IMR-90 (cell line): ENCODE measurements at regions not wholly inside any gene's neighbourhood (a gene's known extent, or its start where the extent isn't known, plus 50 kb on each side); places are given as distances from the start of the nearest gene placed in this dataset.

ENCODE experiments used
- ATAC-seq: fragments of 200-7000 bp; cut with Tn5 transposase; 2 replicates; pipeline ENCODE4 v1.9.1; 2020; ENCODE audit warnings: low read depth, mild to moderate bottlenecking, moderate library complexity
- BruUV-seq: library from RNA; stranded (reverse); fragments of 400-500 nt; replicated peaks from 2 replicates; lab custom pipeline; 2021; lab: Mats Ljungman, UMichigan
- CTCF ChIA-PET: fragments of 300-600 bp; formaldehyde crosslinking; extraction: SDS; loops from one replicate; lab custom pipeline; 2021; ENCODE audit warnings: antibody characterized with exemption; lab: Yijun Ruan, JAX
- POLR2A ChIA-PET: fragments of 300-600 bp; sonication (Branson Sonifier 250); formaldehyde crosslinking; loops from one replicate; lab custom pipeline; 2022; ENCODE audit warnings: antibody characterized with exemption; ENCODE audit not compliant: unreplicated experiment; lab: Charles Lee
- DNase-seq: peaks from one replicate; pipeline ENCODE4 v3.0.0; 2013
- H2AFZ ChIP-seq: replicated peaks from 2 replicates; pipeline ENCODE3; 2013; ENCODE audit warnings: low read length, mild to moderate bottlenecking; ENCODE audit not compliant: poor library complexity
- H2AK5ac ChIP-seq: 2 replicates; pipeline ENCODE4 v1.6.1; 2013; ENCODE audit warnings: low read depth, low read length, inconsistent platforms
- H2AK9ac ChIP-seq: replicated peaks from 2 replicates; pipeline ENCODE3; 2013; ENCODE audit warnings: mild to moderate bottlenecking, low read depth, low read length, moderate library complexity; ENCODE audit not compliant: poor library complexity
- H2BK120ac ChIP-seq: 2 replicates; pipeline ENCODE4 v1.6.1; 2013; ENCODE audit warnings: low read depth, low read length, inconsistent platforms
- H2BK15ac ChIP-seq: 3 replicates; pipeline ENCODE4 v1.6.1; 2013; ENCODE audit warnings: low read depth, low read length, inconsistent platforms
- H2BK20ac ChIP-seq: 2 replicates; pipeline ENCODE4 v1.6.1; 2013; ENCODE audit warnings: low read depth, mild to moderate bottlenecking, inconsistent platforms, low read length, moderate library complexity
- H2BK5ac ChIP-seq: 2 replicates; pipeline ENCODE4 v1.6.1; 2013; ENCODE audit warnings: mild to moderate bottlenecking, low read depth, low read length, inconsistent platforms; ENCODE audit not compliant: poor library complexity, severe bottlenecking
- H3K14ac ChIP-seq: replicated peaks from 2 replicates; pipeline ENCODE4 v1.6.1; 2013; ENCODE audit warnings: low read depth, low read length, inconsistent platforms
- H3K18ac ChIP-seq: 2 replicates; pipeline ENCODE4 v1.6.1; 2013; ENCODE audit warnings: low read depth, low read length, control low read depth
- H3K23ac ChIP-seq: 2 replicates; pipeline ENCODE4 v1.6.1; 2013; ENCODE audit warnings: low read depth, low read length, inconsistent platforms
- H3K27ac ChIP-seq: 2 replicates; pipeline ENCODE4 v1.5.1; 2013; ENCODE audit warnings: mild to moderate bottlenecking, control low read depth, low read length; ENCODE audit not compliant: insufficient read depth
- H3K27me3 ChIP-seq: 2 replicates; pipeline ENCODE4 v1.6.1; 2013; ENCODE audit warnings: low read length; ENCODE audit not compliant: control insufficient read depth, insufficient read depth
- H3K36me3 ChIP-seq: 2 replicates; pipeline ENCODE4 v1.6.1; 2013; ENCODE audit warnings: low read length, mixed read lengths; ENCODE audit not compliant: control insufficient read depth, insufficient read depth
- H3K4ac ChIP-seq: 2 replicates; pipeline ENCODE4 v1.6.1; 2013; ENCODE audit warnings: low read depth, low read length, inconsistent platforms
- H3K4me1 ChIP-seq: 2 replicates; pipeline ENCODE4 v1.6.1; 2013; ENCODE audit warnings: low read length, mixed read lengths; ENCODE audit not compliant: control insufficient read depth, insufficient read depth
- H3K4me2 ChIP-seq: 2 replicates; pipeline ENCODE4 v1.6.1; 2013; ENCODE audit warnings: low read depth, mild to moderate bottlenecking, control low read depth, low read length, moderate library complexity
- H3K4me3 ChIP-seq: 2 replicates; pipeline ENCODE4 v1.5.1; 2013; ENCODE audit warnings: low read depth, mild to moderate bottlenecking, control low read depth, low read length, moderate library complexity; ENCODE audit not compliant: insufficient read depth
- H3K56ac ChIP-seq: 2 replicates; pipeline ENCODE4 v1.6.1; 2013; ENCODE audit warnings: low read length, inconsistent platforms; ENCODE audit not compliant: insufficient read depth; ENCODE audit errors: extremely low read depth
- H3K79me1 ChIP-seq, 2 experiments: 2 replicates each; pipeline ENCODE4 v1.6.1; 2013; ENCODE audit warnings: low read length in 2 of 2, inconsistent platforms in 1 of 2, low read depth in 1 of 2
- H3K9ac ChIP-seq: 2 replicates; pipeline ENCODE4 v1.6.1; 2013; ENCODE audit warnings: low read depth, low read length, control low read depth
- H3K9me1 ChIP-seq: 2 replicates; pipeline ENCODE4 v1.6.1; 2013; ENCODE audit warnings: low read length, inconsistent platforms; ENCODE audit not compliant: insufficient read depth
- H3K9me3 ChIP-seq: 2 replicates; pipeline ENCODE4 v1.6.1; 2013; ENCODE audit warnings: low read length; ENCODE audit not compliant: control insufficient read depth, insufficient read depth
- H4K20me1 ChIP-seq: 2 replicates; pipeline ENCODE4 v1.6.1; 2013; ENCODE audit warnings: low read length, inconsistent platforms; ENCODE audit not compliant: insufficient read depth
- H4K5ac ChIP-seq: 2 replicates; pipeline ENCODE4 v1.6.1; 2013; ENCODE audit warnings: mild to moderate bottlenecking, low read depth, low read length, control low read depth
- H4K8ac ChIP-seq, 2 experiments: 2 replicates each; pipeline ENCODE4 v1.6.1; 2013; ENCODE audit warnings: low read depth in 2 of 2, low read length in 2 of 2, control low read depth in 1 of 2, inconsistent platforms in 1 of 2
- H4K91ac ChIP-seq: 2 replicates; pipeline ENCODE4 v1.6.1; 2013; ENCODE audit warnings: low read depth, low read length, inconsistent platforms; ENCODE audit not compliant: insufficient read depth
- BHLHE40 ChIP-seq: fragments of 150-350 bp; IDR thresholded peaks from 2 replicates; pipeline ENCODE4 v1.6.1; 2016; ENCODE audit warnings: mild to moderate bottlenecking, low read depth, low read length
- CEBPB ChIP-seq: IDR thresholded peaks from 2 replicates; pipeline ENCODE4 v1.6.1; 2012; ENCODE audit warnings: low read depth, low read length, improper control_type of control experiment
- CHD1 ChIP-seq: IDR thresholded peaks from 2 replicates; pipeline ENCODE4 v1.6.1; 2012; ENCODE audit warnings: low read depth, low read length, improper control_type of control experiment
- CTCF ChIP-seq: conservative IDR thresholded peaks from 2 replicates; pipeline ENCODE4 v1.5.1; 2012; ENCODE audit warnings: mild to moderate bottlenecking, low read depth, low read length, improper control_type of control experiment
- ELK1 ChIP-seq: fragments of 150-350 bp; IDR thresholded peaks from 2 replicates; pipeline ENCODE4 v1.6.1; 2016; ENCODE audit warnings: low read depth, mild to moderate bottlenecking, low read length, moderate library complexity, borderline replicate concordance
- FOS ChIP-seq: fragments of 150-350 bp; IDR thresholded peaks from 2 replicates; pipeline ENCODE4 v1.6.1; 2016; ENCODE audit warnings: low read depth, low read length
- MAFK ChIP-seq: IDR thresholded peaks from 2 replicates; pipeline ENCODE4 v1.6.1; 2012; ENCODE audit warnings: low read depth, low read length, improper control_type of control experiment
- MAZ ChIP-seq: IDR thresholded peaks from 2 replicates; pipeline ENCODE4 v1.6.1; 2012; ENCODE audit warnings: low read depth, mild to moderate bottlenecking, low read length, improper control_type of control experiment, moderate library complexity, borderline replicate concordance
- MXI1 ChIP-seq: IDR thresholded peaks from 2 replicates; pipeline ENCODE4 v1.6.1; 2012; ENCODE audit warnings: low read depth, mild to moderate bottlenecking, low read length, moderate library complexity, borderline replicate concordance
- NFE2L2 ChIP-seq: fragments of 150-350 bp; IDR thresholded peaks from 2 replicates; pipeline ENCODE4 v1.6.1; 2016; ENCODE audit warnings: low read depth, mild to moderate bottlenecking, low read length
- POLR2A ChIP-seq: IDR thresholded peaks from 2 replicates; pipeline ENCODE4 v1.6.1; 2012; ENCODE audit warnings: mild to moderate bottlenecking, low read depth, low read length
- RAD21 ChIP-seq: IDR thresholded peaks from 2 replicates; pipeline ENCODE4 v1.6.1; 2012; ENCODE audit warnings: low read length, improper control_type of control experiment
- RCOR1 ChIP-seq: IDR thresholded peaks from 2 replicates; pipeline ENCODE4 v1.6.1; 2012; ENCODE audit warnings: mild to moderate bottlenecking, low read length, improper control_type of control experiment; ENCODE audit not compliant: insufficient replicate concordance
- RFX5 ChIP-seq: IDR thresholded peaks from 2 replicates; pipeline ENCODE4 v1.8.0; 2012; ENCODE audit warnings: low read depth, mild to moderate bottlenecking, low read length, moderate library complexity
- SMC3 ChIP-seq: fragments of 150-350 bp; IDR thresholded peaks from 2 replicates; pipeline ENCODE4 v1.6.1; 2016; ENCODE audit warnings: low read depth, mild to moderate bottlenecking, antibody characterized with exemption, low read length, moderate library complexity
- WGBS, 2 experiments: methylation state at CpG; one replicate each; pipeline versions ENCODE4 v1.1.5 to v1.1.7; 2013; ENCODE audit warnings: missing lambda C conversion rate in 2 of 2; ENCODE audit not compliant: insufficient read length in 1 of 2; ENCODE audit errors: extremely low coverage in 2 of 2; 5-methylcytosine and 5-hydroxymethylcytosine counted together
- dilution Hi-C: fragments of 300-500 bp; cut with HindIII; formaldehyde crosslinking; loops from one replicate; pipeline ENCODE4 v1.14.3; 2018; ENCODE audit warnings: low sequenced_read_pairs; ENCODE audit not compliant: unreplicated experiment
- in situ Hi-C: fragments of 300-500 bp; cut with MboI; formaldehyde crosslinking; loops from 3 replicates; pipeline ENCODE4 v1.14.3; 2019; ENCODE audit warnings: low sequenced_read_pairs, inconsistent platforms, mixed read lengths
- intact Hi-C: fragments of 100-400 bp; cut with micrococcal nuclease; formaldehyde crosslinking; loops from 2 replicates; pipeline ENCODE4 v1.10.0; 2022
- TF ChIP-seq, protein P1 (sequence below): fragments of 150-350 bp; IDR thresholded peaks from 2 replicates; pipeline ENCODE4 v1.6.1; 2017; ENCODE audit warnings: mild to moderate bottlenecking, antibody characterized with exemption, low read length, low read depth

- CTCF ChIA-PET = no interaction called here
- Histone ChIP-seq H3K4me2 (peak overlapping the region; percentile 53), H3K9ac (no peak overlapping the region), H4K5ac (no peak overlapping the region), H3K9me1 (peaks cover 5% of the 10 kb centered on the region; the same call in 1 of the 2 replicates), H4K20me1 (no peaks in the 10 kb centered on the region), H2BK5ac (peak overlapping the region; percentile 62), H3K56ac (no peak overlapping the region), H3K14ac (no peak overlapping the region), H3K9me3 (no peaks in the 10 kb centered on the region; the same call in 1 of the 2 replicates), H3K23ac (no peak overlapping the region), H2BK20ac (0 out of 2 replicates have a peak overlapping the region, but pooled peaks have one; percentile 21), H3K4ac (peak overlapping the region; percentile 5; the same call in 1 of the 2 replicates), H3K36me3 (no peaks in the 10 kb centered on the region), H3K27me3 (no peaks in the 10 kb centered on the region), H2AK9ac (no peak overlapping the region), H2BK15ac (no peak overlapping the region), H3K18ac (no peak overlapping the region), H4K91ac (no peak overlapping the region), H4K8ac (0 out of 4 replicates have a peak overlapping the region, but pooled peaks of 1 of the 2 experiments have one; percentile 4), H2AFZ (peak overlapping the region; percentile 9), H3K4me1 (peaks cover 9% of the 10 kb centered on the region), H3K27ac (peak overlapping the region; percentile 1; the same call in 1 of the 2 replicates), H3K4me3 (no peak overlapping the region), H3K79me1 (peaks cover 0 to 4% of the 10 kb centered on the region in 2 experiments; a peak in 1 of 4 replicates), H2AK5ac (no peak overlapping the region), H2BK120ac (peak overlapping the region; percentile 3; the same call in 1 of the 2 replicates)
- in situ Hi-C loops = no loop called here
- DNase-seq (peak; percentile 95), ATAC-seq (peak; percentile 88)
- BruUV-seq = no TSS peak
- WGBS, 2 experiments = no CpG with 5 or more reads among the region's 7 CpGs
- TF ChIP-seq ELK1 (no peak), RFX5 (no peak), CTCF (no peak), CHD1 (no peak), RAD21 (peak; percentile 34), MAFK (no peak; the same call in 1 of the 2 replicates), POLR2A (no peak), FOS (peak; percentile 93), MXI1 (no peak), CEBPB (peak; percentile 18; the same call in 1 of the 2 replicates), NFE2L2 (peak; percentile 35; the same call in 1 of the 2 replicates), SMC3 (no peak; the same call in 1 of the 2 replicates), BHLHE40 (peak; percentile 80), MAZ (peak; percentile 53), RCOR1 (no peak)
- TF ChIP-seq, protein P1, sequence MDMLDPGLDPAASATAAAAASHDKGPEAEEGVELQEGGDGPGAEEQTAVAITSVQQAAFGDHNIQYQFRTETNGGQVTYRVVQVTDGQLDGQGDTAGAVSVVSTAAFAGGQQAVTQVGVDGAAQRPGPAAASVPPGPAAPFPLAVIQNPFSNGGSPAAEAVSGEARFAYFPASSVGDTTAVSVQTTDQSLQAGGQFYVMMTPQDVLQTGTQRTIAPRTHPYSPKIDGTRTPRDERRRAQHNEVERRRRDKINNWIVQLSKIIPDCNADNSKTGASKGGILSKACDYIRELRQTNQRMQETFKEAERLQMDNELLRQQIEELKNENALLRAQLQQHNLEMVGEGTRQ = no peak
- POLR2A ChIA-PET = no interaction called here
- dilution Hi-C loops = no loop called here
- intact Hi-C loops = no loop called here
Measured at GRCh38 chr4:53937918-53938317, 126.5 kb downstream of the CHIC2 start.
